ENCODE measurements at regions not wholly inside any gene's neighbourhood (a gene's known extent, or its start where the extent isn't known, plus 50 kb on each side); places are given as distances from the start of the nearest gene placed in this dataset.

GRCh38 chrX:150146271-150146896 is 208.1 kb upstream of the EOLA2 start:
- Histone ChIP-seq H3K9me3 (ENCODE audit: control insufficient read depth in 4 of 4, insufficient read depth in 3 of 4, low read length in 3 of 4) (peaks cover 0 to 3% (median 0%) of the 10 kb centered on the region in 4 donors), H3K27me3 (ENCODE audit: control insufficient read depth in 3 of 3, insufficient read depth in 3 of 3, low read length in 2 of 3) (no peaks in the 10 kb centered on the region), H3K4me3 (no peak overlapping the region), H3K36me3 (ENCODE audit: control insufficient read depth in 4 of 4, insufficient read depth in 4 of 4, low read length in 4 of 4) (no peaks in the 10 kb centered on the region), H3K4me1 (ENCODE audit: control insufficient read depth in 5 of 5, insufficient read depth in 5 of 5, low read length in 5 of 5) (no peaks in the 10 kb centered on the region), H3K27ac (ENCODE audit: low read depth in 1 of 2, low read length in 1 of 2) (no peak overlapping the region), H3K9ac (ENCODE audit: insufficient read depth in 1 of 2, low read length in 2 of 2) (no peak overlapping the region)
- ATAC-seq (ENCODE audit: insufficient read depth, low FRiP score) (no peak), DNase-seq (no peak)
- WGBS, 2 donors: 78 to 100% methylated on average over 1 of the region's 1 CpG
- TF ChIP-seq CTCF (IDR thresholded peaks at IDR 0.05; ENCODE audit: control extremely low read depth, extremely low read depth): no peak

- TF ChIP-seq CTCF (IDR thresholded peaks at IDR 0.05; ENCODE audit: control extremely low read depth, extremely low read depth): no peak
- DNase-seq: no peak
- no peak for ATAC-seq (ENCODE audit: insufficient read depth, low FRiP score)
- Histone ChIP-seq H3K36me3 (ENCODE audit: control insufficient read depth in 4 of 4, insufficient read depth in 4 of 4, low read length in 4 of 4) (no peaks in the 10 kb centered on the region), H3K27me3 (ENCODE audit: control insufficient read depth in 3 of 3, insufficient read depth in 3 of 3, low read length in 2 of 3) (no peaks in the 10 kb centered on the region), H3K27ac (ENCODE audit: low read depth in 1 of 2, low read length in 1 of 2) (no peak overlapping the region), H3K9me3 (ENCODE audit: control insufficient read depth in 4 of 4, insufficient read depth in 3 of 4, low read length in 3 of 4) (peaks cover 0 to 3% (median 0%) of the 10 kb centered on the region in 4 donors), H3K9ac (ENCODE audit: insufficient read depth in 1 of 2, low read length in 2 of 2) (no peak overlapping the region), H3K4me1 (ENCODE audit: control insufficient read depth in 5 of 5, insufficient read depth in 5 of 5, low read length in 5 of 5) (no peaks in the 10 kb centered on the region), H3K4me3 (no peak overlapping the region)
- WGBS, 2 donors: 49 to 77% methylated on average over 5 of the region's 5 CpGs
Measured at GRCh38 chrX:150148749-150149672, 210.7 kb upstream of the EOLA2 start.

- DNase-seq (peak in 2 of 3 donors; percentile 12 to 19), ATAC-seq (ENCODE audit: insufficient read depth, low FRiP score) (no peak)
- no peak for TF ChIP-seq CTCF (IDR thresholded peaks at IDR 0.05; ENCODE audit: control extremely low read depth, extremely low read depth)
- no peaks in the 10 kb centered on the region for H3K4me1 ChIP-seq (ENCODE audit: control insufficient read depth in 5 of 5, insufficient read depth in 5 of 5, low read length in 5 of 5)
- no peaks in the 10 kb centered on the region for H3K27me3 ChIP-seq (ENCODE audit: control insufficient read depth in 3 of 3, insufficient read depth in 3 of 3, low read length in 2 of 3)
- no peaks in the 10 kb centered on the region for H3K36me3 ChIP-seq (ENCODE audit: control insufficient read depth in 4 of 4, insufficient read depth in 4 of 4, low read length in 4 of 4)
- H3K27ac ChIP-seq (ENCODE audit: low read depth in 1 of 2, low read length in 1 of 2): no peak overlapping the region
- WGBS, 2 donors: 62 to 82% methylated on average over 4 of the region's 4 CpGs
- peaks cover 0 to 3% (median 0%) of the 10 kb centered on the region in 4 donors for H3K9me3 ChIP-seq (ENCODE audit: control insufficient read depth in 4 of 4, insufficient read depth in 3 of 4, low read length in 3 of 4)
- no peak overlapping the region for H3K9ac ChIP-seq (ENCODE audit: insufficient read depth in 1 of 2, low read length in 2 of 2)
- H3K4me3 ChIP-seq: no peak overlapping the region
Measured at GRCh38 chrX:150150076-150150779, 211.9 kb upstream of the EOLA2 start.
